ENCODE measurements at regions not wholly inside any gene's neighbourhood (a gene's known extent, or its start where the extent isn't known, plus 50 kb on each side); places are given as distances from the start of the nearest gene placed in this dataset.
"Not testable (repeated sequence)": the region's sequence is repeated elsewhere in the genome, so short reads cannot be mapped to it uniquely, and the experiment has no call there.

DNA sequence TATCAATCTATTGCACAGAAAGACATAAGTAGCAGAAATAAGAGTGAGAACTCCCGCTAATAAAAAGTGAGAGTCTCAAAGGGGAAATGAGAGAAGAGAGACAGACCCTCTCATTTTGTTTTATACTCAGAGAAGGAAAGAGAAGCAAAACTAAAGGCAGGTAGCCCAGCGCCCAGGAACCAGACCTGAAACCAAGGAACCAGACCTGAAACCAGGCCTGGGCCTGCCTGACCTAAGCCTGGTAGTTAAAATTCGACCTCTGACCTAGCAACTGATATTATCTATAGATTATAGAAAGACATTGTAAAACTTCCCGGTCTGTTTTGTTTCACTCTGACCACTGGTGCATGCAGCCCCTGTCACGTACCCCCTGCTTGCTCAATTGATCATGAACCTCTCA, 134.5 kb upstream of the SEMA6A start:
- Mint-ChIP-seq H3K9me3 (no peaks in the 10 kb centered on the region), H3K4me1 (no peaks in the 10 kb centered on the region), H3K36me3 (ENCODE audit: low read depth) (no peaks in the 10 kb centered on the region), H3K27ac (no peak overlapping the region), H3K27me3 (no peaks in the 10 kb centered on the region), H3K4me3 (no peak overlapping the region)
- CTCF ChIA-PET, result no interaction called here
- DNase-seq, result no peak
- POLR2A ChIA-PET, result no interaction called here

DNA sequence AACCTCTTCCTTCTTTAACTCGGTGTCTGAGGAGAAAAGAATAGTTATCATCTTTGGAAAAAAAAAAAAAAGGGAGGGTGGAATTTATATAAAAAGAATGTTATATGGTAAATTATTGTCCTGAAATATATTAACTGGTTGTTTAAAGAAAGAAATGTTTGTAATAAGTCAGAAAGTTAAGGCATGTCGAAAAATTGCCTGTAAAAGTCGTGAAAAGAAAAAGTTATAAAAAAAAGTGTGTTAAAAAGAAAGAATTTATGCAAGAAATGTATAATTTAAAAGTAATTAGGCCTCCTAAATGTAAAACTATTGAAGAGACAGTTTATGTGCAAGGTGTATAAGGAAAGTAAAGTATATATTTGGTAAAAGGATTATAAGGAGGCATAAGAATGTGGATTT, 130.5 kb upstream of the SEMA6A start:
- H3K4me1 Mint-ChIP-seq; DNase-seq; POLR2A ChIA-PET; H3K27me3 Mint-ChIP-seq; H3K9me3 Mint-ChIP-seq; CTCF ChIA-PET; H3K36me3 Mint-ChIP-seq (ENCODE audit: low read depth); H3K4me3 Mint-ChIP-seq; H3K27ac Mint-ChIP-seq: not testable (repeated sequence)

DNA sequence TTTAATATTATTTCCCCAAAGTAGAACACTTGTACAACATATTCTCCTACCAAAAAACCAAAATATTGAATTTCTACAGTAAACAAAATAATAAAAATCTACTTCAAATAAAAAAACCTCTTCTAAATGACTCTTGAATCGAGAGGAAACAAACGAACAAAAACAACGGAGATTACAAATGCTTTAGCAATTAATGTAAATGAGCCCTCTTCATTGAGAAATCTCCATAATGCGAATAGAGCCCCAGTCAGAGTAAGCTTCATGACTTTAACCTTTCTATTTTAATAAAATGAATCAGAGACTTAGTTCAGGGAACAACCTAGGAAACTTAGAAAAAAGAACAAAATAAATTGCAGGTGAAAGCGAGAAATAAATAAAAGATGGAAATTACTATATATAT, 129.3 kb upstream of the SEMA6A start:
- no peaks in the 10 kb centered on the region for H3K9me3 Mint-ChIP-seq
- CTCF ChIA-PET, result no interaction called here
- no peaks in the 10 kb centered on the region for H3K36me3 Mint-ChIP-seq (ENCODE audit: low read depth)
- H3K4me3 Mint-ChIP-seq, result no peak overlapping the region
- no peak for DNase-seq
- H3K27ac Mint-ChIP-seq, result no peak overlapping the region
- POLR2A ChIA-PET, result no interaction called here
- H3K27me3 Mint-ChIP-seq, result no peaks in the 10 kb centered on the region
- H3K4me1 Mint-ChIP-seq, result no peaks in the 10 kb centered on the region

DNA sequence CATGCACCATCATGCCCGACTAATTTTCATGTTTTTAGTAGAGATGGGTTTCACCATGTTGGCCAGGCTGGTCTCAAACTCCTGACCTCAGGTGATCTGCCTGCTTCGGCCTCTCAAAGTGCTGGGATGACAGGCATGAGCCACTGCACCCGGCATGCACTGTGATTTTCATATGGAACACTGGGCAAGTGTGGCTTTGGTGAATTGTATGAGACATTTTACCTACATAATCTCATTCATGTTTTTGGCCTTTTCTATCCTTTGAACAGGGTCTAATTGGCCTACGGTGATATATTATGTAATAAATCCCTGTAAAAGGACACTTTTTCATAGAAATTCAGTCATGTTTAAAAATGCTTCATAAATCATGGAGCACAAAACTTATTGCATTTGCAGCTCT, 128.7 kb upstream of the SEMA6A start:
- H3K4me3 Mint-ChIP-seq, result no peak overlapping the region
- CTCF ChIA-PET, result no interaction called here
- POLR2A ChIA-PET, result no interaction called here
- H3K9me3 Mint-ChIP-seq, result peaks cover 4% of the 10 kb centered on the region
- H3K27me3 Mint-ChIP-seq, result no peaks in the 10 kb centered on the region
- no peaks in the 10 kb centered on the region for H3K4me1 Mint-ChIP-seq
- H3K27ac Mint-ChIP-seq, result no peak overlapping the region
- H3K36me3 Mint-ChIP-seq (ENCODE audit: low read depth), result no peaks in the 10 kb centered on the region
- no peak for DNase-seq

DNA sequence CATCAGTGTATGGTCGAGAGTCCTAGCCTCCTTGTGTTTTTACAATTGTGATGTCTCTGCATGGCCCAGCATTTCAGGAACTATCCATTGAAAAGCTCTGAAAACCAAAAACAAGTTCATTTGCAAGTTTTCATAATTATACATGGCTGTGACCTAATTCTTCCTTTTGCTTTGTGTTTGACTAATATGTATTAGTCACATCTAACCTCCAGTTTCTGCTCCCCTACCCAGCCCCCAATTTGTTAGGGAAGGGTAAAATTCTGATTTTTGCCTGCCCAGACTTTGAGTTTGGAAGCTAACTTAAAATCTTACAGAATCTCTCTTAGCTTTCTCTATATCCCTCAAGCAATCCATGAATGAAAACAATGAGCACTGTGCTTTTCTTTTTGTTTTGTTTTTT, 128.2 kb upstream of the SEMA6A start:
- CTCF ChIA-PET, result interaction anchor here (0.7 kb wide), 1 partner anchor 773 kb away, joined by 4 read pairs; no protein-coding TSS in a partner anchor

DNA sequence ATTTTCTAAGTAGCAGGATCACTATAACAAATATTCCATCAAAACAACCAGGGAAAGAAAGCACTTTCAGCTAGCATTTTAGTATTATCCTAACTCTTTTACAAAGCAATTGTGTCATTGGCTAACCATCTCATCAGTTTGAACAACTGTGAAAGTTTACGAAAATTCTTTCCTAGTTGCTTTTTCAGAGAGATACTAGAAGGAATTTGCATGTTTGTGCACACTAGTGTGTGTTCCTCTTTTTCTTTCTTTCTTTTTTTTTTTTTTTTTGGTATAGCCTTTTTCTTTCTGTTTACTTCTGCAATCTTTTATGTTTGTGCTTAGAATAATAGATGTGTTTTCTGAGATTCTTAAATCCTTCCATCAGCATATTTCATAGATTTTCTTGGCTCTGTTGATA, 124.7 kb upstream of the SEMA6A start:
- no peak overlapping the region for H3K4me3 Mint-ChIP-seq
- no peaks in the 10 kb centered on the region for H3K4me1 Mint-ChIP-seq
- ChIA-PET POLR2A (no interaction called here), CTCF (no interaction called here)
- H3K9me3 Mint-ChIP-seq, result peaks cover 6% of the 10 kb centered on the region
- DNase-seq, result no peak
- H3K27me3 Mint-ChIP-seq, result no peaks in the 10 kb centered on the region
- H3K36me3 Mint-ChIP-seq (ENCODE audit: low read depth), result no peaks in the 10 kb centered on the region
- no peak overlapping the region for H3K27ac Mint-ChIP-seq

More for the DNA sequence above, 128.2 kb upstream of the SEMA6A start:
- Mint-ChIP-seq H3K27ac (no peak overlapping the region), H3K4me1 (no peaks in the 10 kb centered on the region), H3K27me3 (no peaks in the 10 kb centered on the region), H3K36me3 (ENCODE audit: low read depth) (no peaks in the 10 kb centered on the region), H3K4me3 (no peak overlapping the region), H3K9me3 (peaks cover 4% of the 10 kb centered on the region)
- POLR2A ChIA-PET, result interaction anchor here (0.6 kb wide), 1 partner anchor 49 kb away, joined by 4 read pairs; no protein-coding TSS in a partner anchor
- no peak for DNase-seq

DNA sequence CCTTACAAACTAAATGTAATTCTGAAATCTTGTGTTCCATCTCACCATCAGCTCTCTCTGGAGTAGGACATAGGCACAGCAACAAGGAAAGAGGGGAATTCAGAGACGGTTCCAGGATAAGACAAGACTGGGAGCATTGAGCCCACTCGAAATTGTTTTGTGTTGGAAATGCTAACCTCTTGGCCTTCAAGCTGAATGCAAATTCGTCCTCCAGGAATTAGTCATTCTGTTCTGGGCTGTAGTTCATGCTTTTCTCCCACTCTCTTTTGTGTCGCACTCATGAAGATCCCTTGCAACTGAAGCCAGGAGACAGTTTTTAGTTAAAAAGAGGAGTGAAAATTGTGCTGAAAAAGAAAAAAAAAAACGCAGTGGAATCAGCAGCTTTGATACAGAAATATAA, 121.7 kb upstream of the SEMA6A start:
- POLR2A ChIA-PET, result no interaction called here
- H3K4me3 Mint-ChIP-seq, result no peak overlapping the region
- no peaks in the 10 kb centered on the region for H3K27me3 Mint-ChIP-seq
- no peak overlapping the region for H3K27ac Mint-ChIP-seq
- DNase-seq, result no peak
- CTCF ChIA-PET, result no interaction called here
- no peaks in the 10 kb centered on the region for H3K4me1 Mint-ChIP-seq
- no peaks in the 10 kb centered on the region for H3K36me3 Mint-ChIP-seq (ENCODE audit: low read depth)
- peaks cover 6% of the 10 kb centered on the region for H3K9me3 Mint-ChIP-seq

DNA sequence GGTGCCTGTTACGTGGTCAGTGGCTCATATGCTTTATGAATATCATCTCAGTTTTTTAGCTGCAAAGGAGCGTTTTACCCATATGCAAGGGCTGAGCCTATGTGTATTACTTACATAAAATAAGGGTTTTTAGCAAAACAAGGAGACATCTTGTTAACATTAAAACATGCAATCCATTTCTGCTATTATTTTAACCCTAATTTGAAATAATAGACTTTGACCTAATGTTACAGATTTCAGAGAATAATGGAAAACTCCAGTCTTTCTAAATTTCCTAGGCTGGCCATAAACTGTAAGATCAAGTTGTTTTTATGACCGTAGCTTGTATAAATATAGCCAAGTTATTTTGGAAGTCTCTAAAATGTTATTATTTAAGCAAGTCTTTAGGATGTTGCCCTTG, 121.1 kb upstream of the SEMA6A start:
- ChIA-PET POLR2A (no interaction called here), CTCF (no interaction called here)
- Mint-ChIP-seq H3K36me3 (ENCODE audit: low read depth) (no peaks in the 10 kb centered on the region), H3K27ac (no peak overlapping the region), H3K9me3 (peaks cover 6% of the 10 kb centered on the region), H3K4me1 (no peaks in the 10 kb centered on the region), H3K27me3 (no peaks in the 10 kb centered on the region), H3K4me3 (no peak overlapping the region)
- DNase-seq, result no peak

DNA sequence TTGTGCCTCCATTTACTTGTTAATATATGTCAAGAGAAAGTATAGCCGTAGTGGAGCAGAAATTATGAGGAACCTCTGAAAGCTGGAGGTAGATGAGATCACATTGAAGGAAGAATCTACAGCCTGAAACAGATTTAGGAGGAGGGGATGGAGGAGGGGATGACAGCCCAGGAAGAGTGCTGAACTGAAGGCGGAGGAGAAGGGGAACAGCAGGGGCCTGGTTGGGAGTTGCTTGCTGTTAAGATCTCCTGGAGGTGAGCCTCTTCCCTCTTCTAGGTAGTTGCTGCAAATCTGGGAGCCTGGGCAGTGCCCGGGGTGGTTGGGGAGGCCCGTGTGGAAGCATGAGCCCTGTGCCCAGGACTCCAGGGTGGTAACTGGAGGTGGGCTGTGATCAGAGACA, 111.8 kb upstream of the SEMA6A start:
- POLR2A ChIA-PET, result no interaction called here

DNA sequence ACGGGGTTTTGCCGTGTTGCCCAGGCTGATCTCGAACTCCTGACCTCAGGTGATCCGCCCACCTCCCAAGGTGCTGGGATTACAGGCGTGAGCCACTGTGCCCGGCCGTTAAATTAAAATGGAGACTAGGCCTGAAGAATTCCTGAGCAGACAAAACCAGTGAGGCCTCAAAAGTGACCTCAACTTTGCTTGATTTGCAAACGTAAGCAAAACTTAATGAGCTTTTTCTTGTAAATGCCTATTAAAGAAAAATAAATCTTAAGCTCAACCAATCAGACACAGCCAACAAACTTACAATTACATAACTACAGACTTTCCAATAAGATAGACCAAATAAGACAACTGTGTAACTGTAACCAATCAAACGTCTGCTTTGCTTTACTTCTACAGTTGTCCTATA, 111.3 kb upstream of the SEMA6A start:
- CTCF ChIA-PET, result no interaction called here
- no peaks in the 10 kb centered on the region for H3K27me3 Mint-ChIP-seq
- no peak for DNase-seq
- no peak overlapping the region for H3K4me3 Mint-ChIP-seq
- no peaks in the 10 kb centered on the region for H3K4me1 Mint-ChIP-seq
- no peaks in the 10 kb centered on the region for H3K36me3 Mint-ChIP-seq (ENCODE audit: low read depth)
- H3K27ac Mint-ChIP-seq, result no peak overlapping the region
- H3K9me3 Mint-ChIP-seq, result no peaks in the 10 kb centered on the region
- POLR2A ChIA-PET, result no interaction called here

More for the DNA sequence above, 111.8 kb upstream of the SEMA6A start:
- H3K4me1 Mint-ChIP-seq, result no peaks in the 10 kb centered on the region
- no peak overlapping the region for H3K27ac Mint-ChIP-seq
- no peak for DNase-seq
- no peaks in the 10 kb centered on the region for H3K9me3 Mint-ChIP-seq
- CTCF ChIA-PET, result no interaction called here
- H3K36me3 Mint-ChIP-seq (ENCODE audit: low read depth), result no peaks in the 10 kb centered on the region
- no peaks in the 10 kb centered on the region for H3K27me3 Mint-ChIP-seq
- no peak overlapping the region for H3K4me3 Mint-ChIP-seq

DNA sequence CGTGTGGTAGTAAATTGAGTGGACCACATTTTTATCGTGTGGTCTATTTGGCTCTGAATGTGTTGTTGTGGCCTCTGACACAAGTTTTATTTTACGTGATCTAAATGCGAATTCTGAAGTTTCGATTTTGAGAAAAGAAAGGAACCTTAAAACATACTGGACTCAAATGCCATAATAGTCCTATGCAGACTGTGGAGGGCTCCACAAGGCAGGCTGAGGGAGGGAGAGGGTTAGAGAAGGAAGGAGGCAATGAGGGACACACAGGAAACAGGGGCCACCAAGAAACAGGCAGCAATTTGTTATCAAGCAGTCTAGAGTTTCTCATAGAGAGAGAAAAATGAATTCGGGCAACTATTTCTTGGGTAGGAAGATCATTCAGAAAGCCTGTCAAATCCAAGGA, 110.4 kb upstream of the SEMA6A start:
- Mint-ChIP-seq H3K27ac (no peak overlapping the region), H3K27me3 (no peaks in the 10 kb centered on the region), H3K4me3 (no peak overlapping the region), H3K9me3 (peaks cover 5% of the 10 kb centered on the region), H3K36me3 (ENCODE audit: low read depth) (no peaks in the 10 kb centered on the region), H3K4me1 (no peaks in the 10 kb centered on the region)
- no peak for DNase-seq
- ChIA-PET CTCF (no interaction called here), POLR2A (no interaction called here)

DNA sequence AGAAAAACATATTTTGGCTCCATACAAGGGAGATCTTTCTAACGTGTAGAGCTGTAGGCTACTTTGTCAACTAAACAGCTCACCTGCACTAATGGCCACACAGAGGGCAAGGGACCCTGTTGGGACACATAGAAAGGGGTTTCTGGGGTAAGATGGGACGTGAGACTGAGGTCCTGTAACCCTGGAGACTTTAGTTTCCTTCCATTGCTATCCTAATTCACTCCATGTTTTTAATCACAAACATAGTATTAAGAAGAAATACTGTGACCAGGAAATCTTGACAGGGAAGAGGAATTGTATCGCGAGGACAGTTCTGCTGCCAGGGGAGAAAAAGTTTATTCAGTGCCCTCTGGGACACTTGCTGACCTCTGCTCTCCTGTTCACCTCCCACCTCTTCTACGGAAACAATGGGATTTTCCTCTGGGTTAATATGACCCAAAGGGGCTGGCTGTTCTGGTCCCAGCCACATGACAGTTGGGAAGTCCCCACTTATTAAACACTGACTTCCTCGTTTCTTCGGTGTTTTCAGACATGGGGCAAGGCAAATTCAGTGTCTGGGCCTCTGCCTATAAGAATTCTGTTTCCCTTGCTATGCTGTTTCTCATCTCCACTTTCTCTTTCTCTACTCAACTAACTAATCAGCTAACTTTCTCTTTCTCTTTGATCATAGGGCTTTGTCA, 106.9 kb upstream of the SEMA6A start:
- ChIA-PET CTCF (no interaction called here), POLR2A (no interaction called here)
- Mint-ChIP-seq H3K27ac (no peak overlapping the region), H3K9me3 (peaks cover 5% of the 10 kb centered on the region), H3K4me3 (no peak overlapping the region), H3K36me3 (ENCODE audit: low read depth) (no peaks in the 10 kb centered on the region), H3K4me1 (no peaks in the 10 kb centered on the region), H3K27me3 (no peaks in the 10 kb centered on the region)
- no peak for DNase-seq

DNA sequence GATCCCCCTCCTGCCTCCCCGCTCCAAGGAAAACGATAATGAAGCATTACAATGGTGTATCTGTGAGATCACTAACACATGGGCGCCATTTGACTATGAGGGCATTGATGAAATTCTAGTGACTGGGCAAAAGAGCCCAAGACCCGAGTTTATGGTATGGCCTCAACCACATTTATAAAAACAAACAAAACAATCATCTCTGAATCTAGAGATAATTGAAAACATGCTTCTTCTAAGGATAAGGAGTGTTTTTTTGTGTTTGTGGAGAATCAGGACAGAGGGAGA, 100.9 kb upstream of the SEMA6A start:
- Mint-ChIP-seq H3K36me3 (ENCODE audit: low read depth) (no peaks in the 10 kb centered on the region), H3K9me3 (peaks cover 5% of the 10 kb centered on the region), H3K4me1 (no peaks in the 10 kb centered on the region), H3K4me3 (no peak overlapping the region), H3K27ac (no peak overlapping the region), H3K27me3 (no peaks in the 10 kb centered on the region)
- ChIA-PET CTCF (no interaction called here), POLR2A (no interaction called here)
- no peak for DNase-seq

DNA sequence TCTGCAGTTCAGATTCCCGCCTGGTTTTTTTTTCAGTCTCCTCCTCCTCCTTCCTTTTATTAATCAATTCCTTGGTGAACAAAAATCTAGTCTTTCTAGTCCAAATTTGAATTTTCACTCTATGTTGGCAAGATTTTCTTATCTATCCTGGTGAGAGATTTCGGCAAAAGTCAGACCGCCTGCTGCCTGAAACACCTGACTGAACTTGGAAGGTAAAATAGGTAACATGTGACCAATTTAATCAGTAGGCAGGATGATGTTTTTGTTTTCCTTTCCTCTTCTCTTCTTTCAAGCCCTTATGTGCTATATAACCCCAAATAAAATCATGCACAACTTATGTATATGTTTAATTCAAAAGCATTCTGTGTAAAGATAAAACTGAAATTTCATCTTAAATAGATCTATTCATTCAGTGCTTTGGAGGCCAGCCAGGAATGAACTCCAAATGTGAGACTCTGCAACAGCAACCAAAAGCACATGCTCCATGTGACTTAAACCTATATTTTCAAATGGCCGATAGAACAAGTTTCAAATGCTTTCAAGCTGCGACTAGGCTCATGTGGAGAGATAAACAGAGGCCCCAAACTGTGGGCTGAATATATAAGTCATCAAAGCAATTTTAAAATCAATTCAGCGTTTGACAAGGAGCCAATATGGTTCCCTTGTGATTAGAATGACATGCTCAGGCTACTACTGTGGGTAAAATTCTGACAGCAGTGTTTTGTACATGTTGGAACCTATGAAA, 100.4 kb upstream of the SEMA6A start:
- no peak overlapping the region for H3K27ac Mint-ChIP-seq
- ChIA-PET CTCF (no interaction called here), POLR2A (no interaction called here)
- no peaks in the 10 kb centered on the region for H3K27me3 Mint-ChIP-seq
- DNase-seq, result no peak
- H3K9me3 Mint-ChIP-seq, result no peaks in the 10 kb centered on the region
- no peak overlapping the region for H3K4me3 Mint-ChIP-seq
- H3K36me3 Mint-ChIP-seq (ENCODE audit: low read depth), result no peaks in the 10 kb centered on the region
- H3K4me1 Mint-ChIP-seq, result no peaks in the 10 kb centered on the region
